Hepatocyte (in vitro differentiated cells): ENCODE measurements at regions not wholly inside any gene's neighbourhood (a gene's known extent, or its start where the extent isn't known, plus 50 kb on each side); places are given as distances from the start of the nearest gene placed in this dataset. TPM values are rescaled to one million over a fixed set of nuclear protein-coding genes. Genes with fewer than 3 reads are reported as not detected.

Source experiments
- DNase-seq: peaks from one replicate; pipeline ENCODE4 v3.0.0-alpha.2; 2016; ENCODE audit warnings: low spot score
- H2AFZ ChIP-seq: fragments of 200-600 bp; sonication (generic); 2 replicates; pipeline ENCODE4 v1.6.0; 2016; ENCODE audit warnings: antibody characterized with exemption, mild to moderate bottlenecking
- H3K27ac ChIP-seq: fragments of 200-600 bp; sonication (generic); 2 replicates; pipeline ENCODE4 v1.5.1; 2016; ENCODE audit warnings: mild to moderate bottlenecking
- H3K27me3 ChIP-seq: fragments of 200-600 bp; sonication (generic); 2 replicates; pipeline ENCODE4 v1.6.1; 2016
- H3K36me3 ChIP-seq: fragments of 200-600 bp; sonication (generic); replicated peaks from 2 replicates; pipeline ENCODE4 v1.5.1; 2016; ENCODE audit warnings: low read depth; ENCODE audit not compliant: insufficient read depth
- H3K4me1 ChIP-seq: fragments of 200-600 bp; sonication (generic); 2 replicates; pipeline ENCODE4 v1.5.1; 2016; ENCODE audit warnings: mild to moderate bottlenecking, moderate library complexity; ENCODE audit not compliant: insufficient read depth
- H3K4me2 ChIP-seq: fragments of 200-600 bp; sonication (generic); 2 replicates; pipeline ENCODE4 v1.6.0; 2016
- H3K4me3 ChIP-seq: fragments of 200-600 bp; sonication (generic); 2 replicates; pipeline ENCODE4 v1.5.1; 2016; ENCODE audit warnings: mild to moderate bottlenecking
- H3K79me2 ChIP-seq: fragments of 200-600 bp; sonication (generic); 2 replicates; pipeline ENCODE4 v1.6.0; 2017; ENCODE audit warnings: mild to moderate bottlenecking
- H3K9me2 ChIP-seq: fragments of 200-600 bp; sonication (generic); replicated peaks from 2 replicates; pipeline ENCODE4 v1.6.0; 2017; ENCODE audit warnings: mild to moderate bottlenecking; ENCODE audit not compliant: insufficient read depth
- H3K9me3 ChIP-seq: fragments of 200-600 bp; sonication (generic); 2 replicates; pipeline ENCODE4 v1.5.1; 2016; ENCODE audit warnings: low read depth, mild to moderate bottlenecking
- H4K20me1 ChIP-seq: fragments of 200-600 bp; sonication (generic); 2 replicates; pipeline ENCODE4 v1.6.0; 2016; ENCODE audit warnings: mild to moderate bottlenecking; ENCODE audit not compliant: insufficient read depth, poor library complexity, severe bottlenecking
- CTCF ChIP-seq: fragments of 200-600 bp; sonication (generic); IDR thresholded peaks from 2 replicates; pipeline ENCODE4 v1.5.1; 2016; ENCODE audit warnings: antibody characterized with exemption, mild to moderate bottlenecking; ENCODE audit not compliant: poor library complexity
- EZH2 ChIP-seq: fragments of 200-600 bp; sonication (generic); IDR thresholded peaks from 2 replicates; pipeline ENCODE4 v1.6.1; 2016; ENCODE audit warnings: antibody characterized with exemption, mild to moderate bottlenecking, borderline replicate concordance
- EZH2phosphoT487 ChIP-seq: fragments of 200-600 bp; sonication (generic); IDR thresholded peaks from one replicate; pipeline ENCODE4 v1.6.1; 2018; ENCODE audit warnings: antibody characterized with exemption, mild to moderate bottlenecking, low read depth, moderate library complexity; ENCODE audit not compliant: unreplicated experiment, severe bottlenecking
- WGBS: methylation state at CpG from one replicate; pipeline ENCODE4 v1.1.6; 2016; ENCODE audit warnings: low lambda C conversion rate; ENCODE audit errors: missing lambda C conversion rate; 5-methylcytosine and 5-hydroxymethylcytosine counted together
- microRNA counts: library from miRNA; unstranded; fragments of <30 nt; microRNA quantifications from one replicate; lab custom pipeline; 2017
- microRNA-seq: library from miRNA; unstranded; fragments of <30 nt; microRNA quantifications from one replicate; pipeline ENCODE4, GENCODE V29; 2017
- small RNA-seq: library from RNA; depleted of rRNA; stranded (forward); fragments of <200 nt; gene quantifications from one replicate; pipeline ENCODE3, GENCODE V24; 2014

GRCh38 chr1:168365719-168366479 is 85.2 kb downstream of the TBX19 start:
- Histone ChIP-seq H3K79me2 (no peaks in the 10 kb centered on the region), H2AFZ (no peak overlapping the region), H4K20me1 (no peaks in the 10 kb centered on the region), H3K36me3 (no peaks in the 10 kb centered on the region), H3K9me2 (no peaks in the 10 kb centered on the region), H3K4me1 (peaks cover 6% of the 10 kb centered on the region), H3K4me2 (no peak overlapping the region), H3K27ac (no peak overlapping the region), H3K4me3 (no peak overlapping the region), H3K27me3 (no peaks in the 10 kb centered on the region), H3K9me3 (no peaks in the 10 kb centered on the region)
- DNase-seq: peak; percentile 42
- 54% methylated on average over 9 of the region's 9 CpGs for WGBS
- TF ChIP-seq EZH2phosphoT487: no peak
- TF ChIP-seq CTCF: peak; percentile 24
- TF ChIP-seq EZH2: no peak

MicroRNA genes in the stretch of these regions (microRNA counts, 767-probe panel; counts per million panel counts)
- not detected for microRNA hsa-miR-557 (lab: Ali Mortazavi, UCI)

Small RNAs in the stretch of these regions (microRNA-seq; reads per million reads assigned to microRNA genes)
- not detected for gene MIR557

Small RNAs in the stretch of these regions (small RNA-seq; reads per million reads assigned to genes)
- gene MIR557: not detected
